GM21723 (cell line): ENCODE measurements at regions not wholly inside any gene's neighbourhood (a gene's known extent, or its start where the extent isn't known, plus 50 kb on each side); places are given as distances from the start of the nearest gene placed in this dataset.

Experiments used
- ATAC-seq: cut with Tn5 transposase; IDR thresholded peaks from one replicate; pipeline ENCODE4 v1.9.1; 2021; ENCODE audit warnings: mild to moderate bottlenecking, moderate library complexity; ENCODE audit not compliant: unreplicated experiment

GRCh38 chr4:115850799-115851509, 737.5 kb upstream of the NDST4 start:
- no peak for ATAC-seq

- ATAC-seq = no peak
Observed at GRCh38 chr4:115844180-115844579, 730.8 kb upstream of the NDST4 start.

- ATAC-seq = no peak
Observed at GRCh38 chr4:115841871-115842270, 728.5 kb upstream of the NDST4 start.

GRCh38 chr4:115834441-115834840, 721.0 kb upstream of the NDST4 start:
- no peak for ATAC-seq

GRCh38 chr4:115824630-115825029, 711.2 kb upstream of the NDST4 start:
- ATAC-seq = no peak

GRCh38 chr4:115803825-115804224, 690.4 kb upstream of the NDST4 start:
- ATAC-seq = no peak

GRCh38 chr4:115790812-115791211, 677.4 kb upstream of the NDST4 start:
- no peak for ATAC-seq

GRCh38 chr4:115781528-115782146, 668.2 kb upstream of the NDST4 start:
- peak; percentile 50 for ATAC-seq

- peak; percentile 70 for ATAC-seq
Observed at GRCh38 chr4:115780835-115781234, 667.4 kb upstream of the NDST4 start.

- no peak for ATAC-seq
Observed at GRCh38 chr4:115780268-115780667, 666.8 kb upstream of the NDST4 start.

GRCh38 chr4:115770046-115770543, 656.7 kb upstream of the NDST4 start:
- no peak for ATAC-seq

- no peak for ATAC-seq
Observed at GRCh38 chr4:115769396-115769795, 656.0 kb upstream of the NDST4 start.

GRCh38 chr4:115763051-115763450, 649.6 kb upstream of the NDST4 start:
- no peak for ATAC-seq

GRCh38 chr4:115759231-115759630, 645.8 kb upstream of the NDST4 start:
- ATAC-seq = no peak

GRCh38 chr4:115749404-115749803, 636.0 kb upstream of the NDST4 start:
- no peak for ATAC-seq

GRCh38 chr4:115740806-115741205, 627.4 kb upstream of the NDST4 start:
- ATAC-seq = no peak

- ATAC-seq = no peak
Observed at GRCh38 chr4:115729739-115730266, 616.4 kb upstream of the NDST4 start.

- no peak for ATAC-seq
Observed at GRCh38 chr4:115723621-115724020, 610.2 kb upstream of the NDST4 start.

GRCh38 chr4:115720611-115721010, 607.2 kb upstream of the NDST4 start:
- ATAC-seq = no peak

- ATAC-seq = no peak
Observed at GRCh38 chr4:115711575-115711974, 598.2 kb upstream of the NDST4 start.

GRCh38 chr4:115688961-115689360, 575.5 kb upstream of the NDST4 start:
- no peak for ATAC-seq

- no peak for ATAC-seq
Observed at GRCh38 chr4:115687052-115687755, 573.8 kb upstream of the NDST4 start.
